H9 (cell line): ENCODE measurements at regions not wholly inside any gene's neighbourhood (a gene's known extent, or its start where the extent isn't known, plus 50 kb on each side); places are given as distances from the start of the nearest gene placed in this dataset.
A peak's percentile ranks its signal among the peaks of the same experiment; 100 is the strongest.

Experiments
- DNase-seq: peaks from one replicate; pipeline ENCODE4 v3.0.0-alpha.2; 2017
- H2AFZ ChIP-seq: one replicate; pipeline ENCODE4 v1.6.1; 2013; ENCODE audit warnings: mild to moderate bottlenecking, low read length, control low read depth, moderate library complexity
- H2AK5ac ChIP-seq: 2 replicates; pipeline ENCODE4 v1.6.1; 2013; ENCODE audit warnings: low read length, control low read depth, mixed read lengths; ENCODE audit not compliant: insufficient read length
- H2BK120ac ChIP-seq: one replicate; pipeline ENCODE4 v1.6.1; 2013; ENCODE audit warnings: low read depth, mild to moderate bottlenecking, low read length, control low read depth, inconsistent platforms; ENCODE audit not compliant: poor library complexity, severe bottlenecking
- H2BK12ac ChIP-seq: 2 replicates; pipeline ENCODE4 v1.6.1; 2013; ENCODE audit warnings: low read length, control low read depth, mixed read lengths, low read depth; ENCODE audit not compliant: insufficient read length
- H2BK15ac ChIP-seq: 2 replicates; pipeline ENCODE4 v1.6.1; 2013; ENCODE audit warnings: low read depth, low read length, control low read depth
- H2BK20ac ChIP-seq: one replicate; pipeline ENCODE4 v1.6.1; 2013; ENCODE audit warnings: low read depth, mild to moderate bottlenecking, low read length, control low read depth, inconsistent platforms; ENCODE audit not compliant: poor library complexity, severe bottlenecking
- H2BK5ac ChIP-seq: 2 replicates; pipeline ENCODE4 v1.6.1; 2013; ENCODE audit warnings: low read length, control low read depth, mixed read lengths; ENCODE audit not compliant: insufficient read length
- H3K14ac ChIP-seq: 2 replicates; pipeline ENCODE4 v1.6.1; 2013; ENCODE audit warnings: low read length, control low read depth; ENCODE audit not compliant: insufficient read depth
- H3K18ac ChIP-seq: 2 replicates; pipeline ENCODE4 v1.6.1; 2013; ENCODE audit warnings: low read depth, mild to moderate bottlenecking, mixed read lengths, low read length, control low read depth; ENCODE audit not compliant: insufficient read length
- H3K23ac ChIP-seq: 2 replicates; pipeline ENCODE4 v1.6.1; 2013; ENCODE audit warnings: low read length, control low read depth, mixed read lengths, low read depth; ENCODE audit not compliant: insufficient read length
- H3K23me2 ChIP-seq: 2 replicates; pipeline ENCODE4 v1.6.1; 2013; ENCODE audit warnings: low read depth, mild to moderate bottlenecking, mixed read lengths, low read length, control low read depth; ENCODE audit not compliant: insufficient read length, poor library complexity, severe bottlenecking
- H3K27ac ChIP-seq: 2 replicates; pipeline ENCODE4 v1.5.1; 2013; ENCODE audit warnings: low read length, control low read depth, mixed read lengths, low read depth; ENCODE audit not compliant: insufficient read length
- H3K27me3 ChIP-seq: 2 replicates; pipeline ENCODE4 v1.6.1; 2013; ENCODE audit warnings: low read length, control low read depth, inconsistent platforms; ENCODE audit not compliant: insufficient read depth
- H3K4ac ChIP-seq: 2 replicates; pipeline ENCODE4 v1.6.1; 2013; ENCODE audit warnings: low read depth, mild to moderate bottlenecking, control low read depth, inconsistent platforms, low read length, moderate library complexity
- H3K4me1 ChIP-seq: 2 replicates; pipeline ENCODE4 v1.6.1; 2013; ENCODE audit warnings: low read length, control low read depth, inconsistent platforms; ENCODE audit not compliant: insufficient read depth
- H3K4me2 ChIP-seq: 2 replicates; pipeline ENCODE4 v1.6.1; 2013; ENCODE audit warnings: low read length, control low read depth, mixed read lengths; ENCODE audit not compliant: insufficient read length, insufficient read depth
- H3K56ac ChIP-seq: 2 replicates; pipeline ENCODE4 v1.6.1; 2013; ENCODE audit warnings: low read depth, mild to moderate bottlenecking, mixed read lengths, low read length, control low read depth; ENCODE audit not compliant: insufficient read length
- H3K79me1 ChIP-seq: 2 replicates; pipeline ENCODE4 v1.6.1; 2013; ENCODE audit warnings: low read depth, mild to moderate bottlenecking, moderate library complexity, low read length, control low read depth, inconsistent platforms; ENCODE audit not compliant: insufficient read depth, poor library complexity, severe bottlenecking
- H3K79me2 ChIP-seq: 2 replicates; pipeline ENCODE4 v1.6.1; 2013; ENCODE audit warnings: low read length, control low read depth, inconsistent platforms; ENCODE audit not compliant: insufficient read depth
- H3K9ac ChIP-seq: 2 replicates; pipeline ENCODE4 v1.6.1; 2013; ENCODE audit warnings: low read length, control low read depth, mixed read lengths; ENCODE audit not compliant: insufficient read length; ENCODE audit errors: extremely low read depth
- H3K9me3 ChIP-seq: one replicate; pipeline ENCODE4 v1.6.1; 2013; ENCODE audit warnings: low read depth, low read length, inconsistent platforms; ENCODE audit not compliant: control insufficient read depth
- H3T11ph ChIP-seq: one replicate; pipeline ENCODE4 v1.6.1; 2013; ENCODE audit warnings: mild to moderate bottlenecking, low read length, control low read depth, inconsistent platforms
- H4K20me1 ChIP-seq: one replicate; pipeline ENCODE4 v1.6.1; 2013; ENCODE audit not compliant: control insufficient read depth, insufficient read length, insufficient read depth
- H4K5ac ChIP-seq: 2 replicates; pipeline ENCODE4 v1.6.1; 2013; ENCODE audit warnings: low read depth, mild to moderate bottlenecking, mixed read lengths, low read length, control low read depth; ENCODE audit not compliant: insufficient read length
- H4K8ac ChIP-seq: replicated peaks from 2 replicates; pipeline ENCODE4 v1.6.1; 2013; ENCODE audit warnings: low read length, control low read depth, mixed read lengths, low read depth; ENCODE audit not compliant: insufficient read length
- H4K91ac ChIP-seq: 2 replicates; pipeline ENCODE4 v1.6.1; 2013; ENCODE audit warnings: low read depth, mild to moderate bottlenecking, moderate library complexity, mixed read lengths, low read length, control low read depth; ENCODE audit not compliant: insufficient read length
- H3K27ac Mint-ChIP-seq, 3 experiments: 2 replicates in 2 of 3; 3 replicates in 1 of 3; pipeline ENCODE4 v1.8.0; 2020 to 2021; ENCODE audit warnings: mixed read lengths in 3 of 3, mild to moderate bottlenecking in 1 of 3, moderate library complexity in 1 of 3
- H3K27me3 Mint-ChIP-seq: 2 replicates; pipeline ENCODE4 v1.8.0; 2021; ENCODE audit warnings: low read depth, mild to moderate bottlenecking, moderate library complexity, mixed read lengths
- H3K36me3 Mint-ChIP-seq, 3 experiments: 2 replicates in 2 of 3; 3 replicates in 1 of 3; pipeline ENCODE4 v1.8.0; 2020 to 2021; ENCODE audit warnings: low read depth in 3 of 3, mixed read lengths in 3 of 3; ENCODE audit not compliant: insufficient read depth in 1 of 3
- H3K4me1 Mint-ChIP-seq, 2 experiments: 2 replicates each; pipeline ENCODE4 v1.8.0; 2020; ENCODE audit warnings: mixed read lengths in 2 of 2
- H3K4me3 Mint-ChIP-seq, 2 experiments: 2 replicates in 1 of 2; 3 replicates in 1 of 2; pipeline ENCODE4 v1.8.0; 2020 to 2021; ENCODE audit warnings: mild to moderate bottlenecking in 2 of 2, mixed read lengths in 2 of 2, moderate library complexity in 1 of 2
- H3K9me3 Mint-ChIP-seq, 2 experiments: 2 replicates in 1 of 2; 3 replicates in 1 of 2; pipeline ENCODE4 v1.8.0; 2020; ENCODE audit warnings: mild to moderate bottlenecking in 2 of 2, mixed read lengths in 2 of 2, moderate library complexity in 1 of 2
- CTCF ChIP-seq: fragments of 200-600 bp; sonication (generic); conservative IDR thresholded peaks from 3 replicates; pipeline ENCODE4 v1.8.0; 2021; ENCODE audit warnings: antibody characterized with exemption, mild to moderate bottlenecking
- WGBS: extraction: QIAGEN DNeasy Blood & Tissue Kit; methylation state at CpG from one replicate; pipeline ENCODE4 v1.1.7; 2013; ENCODE audit warnings: missing lambda C conversion rate, low lambda C conversion rate, mixed read lengths; ENCODE audit not compliant: insufficient read length; ENCODE audit errors: extremely low coverage; 5-methylcytosine and 5-hydroxymethylcytosine counted together

- Histone ChIP-seq H2BK5ac (no peak overlapping the region), H3K4ac (no peak overlapping the region), H3K23me2 (no peaks in the 10 kb centered on the region), H2AK5ac (no peak overlapping the region), H3K79me2 (no peaks in the 10 kb centered on the region), H4K91ac (no peak overlapping the region), H3K56ac (no peak overlapping the region), H3K23ac (no peak overlapping the region), H4K20me1 (no peaks in the 10 kb centered on the region), H3K27ac (no peak overlapping the region), H3K4me1 (peaks cover 8% of the 10 kb centered on the region; the same call in 1 of the 2 replicates), H3K79me1 (no peaks in the 10 kb centered on the region), H4K8ac (no peak overlapping the region), H3K9ac (no peak overlapping the region), H2BK20ac (no peak overlapping the region), H3T11ph (no peak overlapping the region), H4K5ac (no peak overlapping the region), H2AFZ (no peak overlapping the region), H3K14ac (no peak overlapping the region), H2BK12ac (no peak overlapping the region), H3K18ac (no peak overlapping the region), H3K27me3 (no peaks in the 10 kb centered on the region), H3K9me3 (no peaks in the 10 kb centered on the region), H3K4me2 (no peak overlapping the region), H2BK15ac (no peak overlapping the region), H2BK120ac (no peak overlapping the region)
- Mint-ChIP-seq H3K4me3 (no peak overlapping the region), H3K9me3 (no peaks in the 10 kb centered on the region; a peak in 1 of 5 replicates), H3K27me3 (no peaks in the 10 kb centered on the region), H3K36me3 (no peaks in the 10 kb centered on the region), H3K27ac (peak overlapping the region; percentile 0 to 50 (median 31); a peak in 4 of 7 replicates), H3K4me1 (peaks cover 49 to 52% of the 10 kb centered on the region in 2 experiments)
- no peak for DNase-seq
- no CpG with 5 or more reads among the region's 4 CpGs for WGBS
- peak; percentile 38; the same call in 1 of the 3 replicates for TF ChIP-seq CTCF
Measured at GRCh38 chr2:182592691-182593393, 123.2 kb upstream of the DNAJC10 start.
